Mesendoderm (in vitro differentiated cells): ENCODE measurements at regions not wholly inside any gene's neighbourhood (a gene's known extent, or its start where the extent isn't known, plus 50 kb on each side); places are given as distances from the start of the nearest gene placed in this dataset.
A peak's percentile ranks its signal among the peaks of the same experiment; 100 is the strongest.

ENCODE experiments used
- DNase-seq: peaks from one replicate; pipeline ENCODE4 v3.0.0; 2013
- H2AK5ac ChIP-seq: 2 replicates; pipeline ENCODE4 v1.6.1; 2013; ENCODE audit warnings: low read length, inconsistent platforms
- H2BK120ac ChIP-seq: 2 replicates; pipeline ENCODE4 v1.6.1; 2013; ENCODE audit warnings: low read depth, mild to moderate bottlenecking, low read length, moderate library complexity, mixed read lengths
- H2BK15ac ChIP-seq: replicated peaks from 2 replicates; pipeline ENCODE4 v1.6.1; 2013; ENCODE audit warnings: low read depth, mild to moderate bottlenecking, moderate library complexity
- H2BK5ac ChIP-seq: 2 replicates; pipeline ENCODE4 v1.6.1; 2013; ENCODE audit warnings: low read length, inconsistent platforms
- H3K18ac ChIP-seq: 2 replicates; pipeline ENCODE4 v1.6.1; 2013; ENCODE audit warnings: mild to moderate bottlenecking, low read length, mixed read lengths
- H3K23ac ChIP-seq: one replicate; pipeline ENCODE4 v1.6.1; 2013; ENCODE audit warnings: low read length
- H3K27ac ChIP-seq: 2 replicates; pipeline ENCODE4 v1.5.1; 2013; ENCODE audit warnings: low read depth, mild to moderate bottlenecking, inconsistent platforms, low read length, moderate library complexity
- H3K27me3 ChIP-seq: 2 replicates; pipeline ENCODE4 v1.6.1; 2013; ENCODE audit warnings: low read length, control low read depth, mild to moderate bottlenecking, inconsistent platforms; ENCODE audit not compliant: insufficient read depth, poor library complexity
- H3K36me3 ChIP-seq: 2 replicates; pipeline ENCODE4 v1.6.1; 2013; ENCODE audit warnings: low read length, inconsistent platforms; ENCODE audit not compliant: control insufficient read depth, insufficient read depth
- H3K4ac ChIP-seq: one replicate; pipeline ENCODE4 v1.6.1; 2013; ENCODE audit warnings: low read depth, mild to moderate bottlenecking, low read length, moderate library complexity
- H3K4me1 ChIP-seq: 2 replicates; pipeline ENCODE4 v1.6.1; 2013; ENCODE audit warnings: low read depth, low read length, inconsistent platforms; ENCODE audit not compliant: control insufficient read depth
- H3K4me2 ChIP-seq: 2 replicates; pipeline ENCODE4 v1.6.1; 2013; ENCODE audit warnings: low read length
- H3K4me3 ChIP-seq: 2 replicates; pipeline ENCODE4 v1.5.1; 2013; ENCODE audit warnings: mild to moderate bottlenecking, low read length
- H3K56ac ChIP-seq: one replicate; pipeline ENCODE4 v1.6.1; 2013; ENCODE audit warnings: low read length
- H3K79me1 ChIP-seq: 2 replicates; pipeline ENCODE4 v1.6.1; 2013; ENCODE audit warnings: low read length, inconsistent platforms
- H3K79me2 ChIP-seq: 2 replicates; pipeline ENCODE4 v1.6.1; 2013; ENCODE audit warnings: mild to moderate bottlenecking, low read length; ENCODE audit not compliant: control insufficient read depth, insufficient read depth
- H3K9ac ChIP-seq: 2 replicates; pipeline ENCODE4 v1.6.1; 2013; ENCODE audit warnings: low read length, inconsistent platforms
- H4K5ac ChIP-seq: one replicate; pipeline ENCODE4 v1.6.1; 2013; ENCODE audit warnings: low read length
- H4K8ac ChIP-seq: one replicate; pipeline ENCODE4 v1.6.1; 2013; ENCODE audit warnings: low read depth, mild to moderate bottlenecking, control low read depth, low read length, moderate library complexity
- WGBS: extraction: QIAGEN DNeasy Blood & Tissue Kit; methylation state at CpG from one replicate; pipeline ENCODE4 v1.1.7; 2013; ENCODE audit warnings: low lambda C conversion rate, missing lambda C conversion rate; ENCODE audit not compliant: insufficient coverage; ENCODE audit errors: extremely low coverage; 5-methylcytosine and 5-hydroxymethylcytosine counted together

- Histone ChIP-seq H4K5ac (no peak overlapping the region), H3K27ac (no peak overlapping the region), H3K56ac (no peak overlapping the region), H3K79me2 (no peaks in the 10 kb centered on the region), H3K4me3 (no peak overlapping the region), H3K18ac (no peak overlapping the region), H3K27me3 (no peaks in the 10 kb centered on the region), H2AK5ac (no peak overlapping the region), H2BK5ac (no peak overlapping the region), H3K79me1 (no peaks in the 10 kb centered on the region), H3K4ac (no peak overlapping the region), H4K8ac (no peak overlapping the region), H3K9ac (no peak overlapping the region), H2BK15ac (no peak overlapping the region), H2BK120ac (no peak overlapping the region), H3K36me3 (no peaks in the 10 kb centered on the region), H3K4me2 (no peak overlapping the region), H3K23ac (no peak overlapping the region), H3K4me1 (no peaks in the 10 kb centered on the region)
- DNase-seq: no peak
- no CpG with 5 or more reads among the region's 6 CpGs for WGBS
Observed at GRCh38 chr4:186876961-186877626, 153.4 kb upstream of the FAT1 start.

- Histone ChIP-seq H2AK5ac (no peak overlapping the region), H3K27me3 (no peaks in the 10 kb centered on the region), H2BK15ac (no peak overlapping the region), H3K4me3 (no peak overlapping the region), H3K18ac (no peak overlapping the region), H3K27ac (no peak overlapping the region), H3K79me1 (no peaks in the 10 kb centered on the region), H2BK120ac (no peak overlapping the region), H3K4me2 (no peak overlapping the region), H3K9ac (no peak overlapping the region), H4K5ac (no peak overlapping the region), H3K36me3 (no peaks in the 10 kb centered on the region), H3K4ac (no peak overlapping the region), H3K79me2 (no peaks in the 10 kb centered on the region), H2BK5ac (no peak overlapping the region), H3K56ac (no peak overlapping the region), H3K23ac (no peak overlapping the region), H3K4me1 (no peaks in the 10 kb centered on the region), H4K8ac (no peak overlapping the region)
- no peak for DNase-seq
- no CpG with 5 or more reads among the region's 2 CpGs for WGBS
Observed at GRCh38 chr4:186878203-186878776, 154.6 kb upstream of the FAT1 start.

- no peak overlapping the region for H2BK5ac ChIP-seq
- H3K23ac ChIP-seq: no peak overlapping the region
- no peak overlapping the region for H2BK120ac ChIP-seq
- H3K27ac ChIP-seq: no peak overlapping the region
- H3K9ac ChIP-seq: no peak overlapping the region
- no peaks in the 10 kb centered on the region for H3K36me3 ChIP-seq
- H3K4ac ChIP-seq: no peak overlapping the region
- H4K8ac ChIP-seq: no peak overlapping the region
- WGBS: no CpG with 5 or more reads among the region's 3 CpGs
- no peaks in the 10 kb centered on the region for H3K27me3 ChIP-seq
- DNase-seq: no peak
- H3K56ac ChIP-seq: no peak overlapping the region
- H3K18ac ChIP-seq: no peak overlapping the region
- H3K4me2 ChIP-seq: no peak overlapping the region
- no peak overlapping the region for H2AK5ac ChIP-seq
- no peak overlapping the region for H2BK15ac ChIP-seq
- no peaks in the 10 kb centered on the region for H3K79me1 ChIP-seq
- H3K4me1 ChIP-seq: no peaks in the 10 kb centered on the region
- H3K79me2 ChIP-seq: no peaks in the 10 kb centered on the region
- no peak overlapping the region for H4K5ac ChIP-seq
- no peak overlapping the region for H3K4me3 ChIP-seq
Observed at GRCh38 chr4:186881521-186882220, 158.0 kb upstream of the FAT1 start.

GRCh38 chr4:186882293-186882692 lies 158.6 kb upstream of the FAT1 start:
- Histone ChIP-seq H4K8ac (no peak overlapping the region), H2BK5ac (no peak overlapping the region), H3K27ac (no peak overlapping the region), H3K4ac (no peak overlapping the region), H3K23ac (no peak overlapping the region), H4K5ac (no peak overlapping the region), H3K18ac (no peak overlapping the region), H3K79me1 (no peaks in the 10 kb centered on the region), H3K56ac (no peak overlapping the region), H3K27me3 (no peaks in the 10 kb centered on the region), H3K4me1 (no peaks in the 10 kb centered on the region), H3K79me2 (no peaks in the 10 kb centered on the region), H3K4me2 (no peak overlapping the region), H3K36me3 (no peaks in the 10 kb centered on the region), H2BK15ac (no peak overlapping the region), H2AK5ac (no peak overlapping the region), H2BK120ac (no peak overlapping the region), H3K9ac (no peak overlapping the region), H3K4me3 (no peak overlapping the region)
- DNase-seq: no peak
- no CpG with 5 or more reads among the region's 1 CpG for WGBS

DNA sequence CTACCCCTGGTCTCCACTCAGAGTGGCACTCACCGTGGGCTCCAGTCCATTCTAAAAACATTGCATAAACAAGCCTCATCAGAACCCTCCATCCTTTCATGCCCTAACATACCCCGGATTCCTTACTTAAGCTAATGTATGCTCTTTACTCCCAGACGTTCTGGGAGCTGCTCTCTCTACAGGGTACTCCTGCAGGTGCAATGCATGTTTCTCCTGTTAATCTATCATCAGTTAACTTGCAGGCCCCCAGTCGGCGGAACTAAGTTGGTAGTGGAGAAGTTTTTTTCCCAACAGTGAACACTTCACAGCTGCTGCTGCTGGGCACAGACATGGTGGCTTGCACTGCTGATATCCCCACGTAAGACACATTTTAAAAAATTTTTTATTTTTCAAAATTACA lies 161.6 kb upstream of the FAT1 start:
- Histone ChIP-seq H3K4me1 (no peaks in the 10 kb centered on the region), H3K23ac (no peak overlapping the region), H3K4me3 (no peak overlapping the region), H3K9ac (no peak overlapping the region), H4K5ac (no peak overlapping the region), H3K27me3 (no peaks in the 10 kb centered on the region), H3K36me3 (no peaks in the 10 kb centered on the region), H2BK120ac (no peak overlapping the region), H3K79me2 (no peaks in the 10 kb centered on the region), H3K18ac (no peak overlapping the region), H2BK15ac (no peak overlapping the region), H3K27ac (no peak overlapping the region), H2BK5ac (no peak overlapping the region), H3K4ac (no peak overlapping the region), H3K4me2 (no peak overlapping the region), H3K79me1 (no peaks in the 10 kb centered on the region), H2AK5ac (no peak overlapping the region), H4K8ac (no peak overlapping the region), H3K56ac (no peak overlapping the region)
- no CpG with 5 or more reads among the region's 6 CpGs for WGBS
- DNase-seq: peak; percentile 23
